HG02588 (cell line): ENCODE measurements at regions not wholly inside any gene's neighbourhood (a gene's known extent, or its start where the extent isn't known, plus 50 kb on each side); places are given as distances from the start of the nearest gene placed in this dataset.
"Not testable (repeated sequence)": the region's sequence is repeated elsewhere in the genome, so short reads cannot be mapped to it uniquely, and the experiment has no call there.

Source experiments
- ATAC-seq: cut with Tn5 transposase; IDR thresholded peaks from one replicate; pipeline ENCODE4 v1.9.1; 2021; ENCODE audit warnings: mild to moderate bottlenecking, moderate library complexity; ENCODE audit not compliant: unreplicated experiment

DNA sequence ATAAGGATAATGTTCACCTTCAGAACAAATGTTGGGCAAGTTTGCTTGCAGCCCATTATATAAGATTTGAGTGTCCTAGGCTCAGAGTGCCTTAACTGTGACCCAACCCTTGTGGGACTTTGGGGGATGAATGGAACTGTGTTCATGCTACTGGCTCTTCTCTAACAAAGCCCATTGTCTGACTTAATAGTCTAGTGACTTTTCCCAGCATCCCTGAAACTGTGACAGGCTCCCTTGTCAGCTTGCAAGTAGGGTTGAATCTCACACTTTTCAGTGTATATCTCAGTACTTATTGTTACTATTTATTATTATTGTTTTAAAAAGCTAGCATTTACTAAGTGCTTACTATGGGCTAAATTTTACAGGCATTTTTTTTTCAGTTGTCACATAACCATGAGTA is 1488.2 kb downstream of the KHDRBS2 start:
- ATAC-seq: not testable (repeated sequence)

GRCh38 chr6:60789601-60790000 is 1496.4 kb downstream of the KHDRBS2 start:
- ATAC-seq: not testable (repeated sequence)

DNA sequence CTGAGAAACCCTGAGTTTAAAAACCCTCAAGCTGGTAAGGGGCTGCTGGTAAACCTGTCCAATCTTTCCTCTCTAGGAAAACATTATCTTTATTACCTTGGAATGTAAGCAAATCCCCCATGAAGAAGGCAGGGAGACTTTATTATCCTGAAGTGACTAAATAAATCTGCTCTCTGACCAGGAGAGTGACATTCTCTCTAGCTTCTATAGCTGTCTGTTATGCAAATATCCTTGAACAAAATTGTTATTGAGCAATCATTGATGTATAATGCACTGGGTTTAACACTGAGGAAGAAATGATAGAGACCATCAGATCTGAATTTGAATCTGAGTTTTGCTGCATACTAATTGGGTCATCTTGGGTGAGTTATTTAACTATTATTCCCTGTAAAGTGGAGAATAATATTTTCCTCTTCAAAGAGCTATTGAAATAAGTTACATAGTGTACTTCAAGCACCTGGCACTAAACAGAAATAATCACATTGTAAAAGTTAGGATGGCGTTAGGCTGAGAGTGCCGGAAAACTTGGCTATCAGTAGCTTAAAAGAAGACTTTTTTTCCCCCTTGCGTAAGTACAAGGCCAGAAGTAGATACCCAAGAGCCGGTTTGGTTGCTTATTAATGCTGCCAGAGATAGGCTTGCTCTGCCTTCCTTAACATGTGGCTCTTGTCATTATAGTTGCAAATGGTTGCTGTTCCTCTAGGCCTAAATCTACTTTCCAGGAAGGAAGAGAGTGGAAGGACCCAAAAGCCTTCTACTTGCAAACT is 1503.1 kb downstream of the KHDRBS2 start:
- ATAC-seq: not testable (repeated sequence)

GRCh38 chr6:60779591-60779990 is 1506.4 kb downstream of the KHDRBS2 start:
- ATAC-seq: not testable (repeated sequence)

- ATAC-seq: not testable (repeated sequence)
Observed at GRCh38 chr6:60767791-60768499, 1518.1 kb downstream of the KHDRBS2 start.

DNA sequence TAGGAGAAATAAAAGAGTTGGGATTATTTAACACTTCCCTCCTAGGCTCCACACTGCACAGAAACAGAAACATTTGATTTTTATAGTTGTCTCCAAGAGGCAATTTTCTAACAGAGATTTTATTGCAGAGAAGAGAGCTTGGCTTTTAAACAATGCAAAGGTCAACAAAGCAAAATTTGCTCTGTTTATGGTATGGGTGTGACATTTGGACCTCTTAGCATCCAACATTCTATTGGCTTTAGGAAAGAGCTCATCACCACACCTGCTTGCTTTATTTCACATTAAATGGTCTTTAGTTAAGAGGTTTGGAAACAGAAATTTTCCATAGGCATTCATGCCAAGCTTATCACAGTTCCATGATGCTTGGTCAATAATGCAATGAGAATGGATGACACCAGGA is 1520.7 kb downstream of the KHDRBS2 start:
- ATAC-seq: not testable (repeated sequence)

DNA sequence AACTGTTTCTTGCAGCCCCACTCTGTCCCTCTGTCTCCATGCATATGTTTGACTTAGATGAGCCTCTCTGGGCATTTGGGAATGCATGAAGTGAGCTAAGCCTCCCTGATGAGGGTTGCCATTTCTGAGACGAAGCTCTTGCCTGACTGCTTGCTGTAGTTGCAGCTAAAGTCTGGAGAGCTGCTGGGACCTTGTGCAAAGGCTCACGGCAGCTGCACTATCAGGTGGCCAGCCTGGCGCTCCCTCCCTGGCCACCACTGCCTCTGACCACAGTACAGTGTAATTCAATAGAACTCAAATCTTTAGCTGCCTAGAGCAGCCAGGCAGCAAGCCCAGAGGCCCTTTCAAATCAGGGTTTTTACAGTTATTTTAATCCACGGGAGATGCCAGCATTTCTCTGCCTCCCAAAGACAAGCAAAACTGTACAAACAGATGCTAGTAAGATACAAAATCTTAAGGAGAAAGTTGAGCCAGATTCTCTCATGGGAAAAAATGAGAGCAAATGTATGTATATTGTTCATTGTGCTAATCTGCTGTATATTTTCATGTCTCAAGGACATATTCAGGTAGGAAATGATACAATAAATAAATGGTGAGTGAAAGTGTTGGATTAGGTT is 1522.5 kb downstream of the KHDRBS2 start:
- ATAC-seq: not testable (repeated sequence)

DNA sequence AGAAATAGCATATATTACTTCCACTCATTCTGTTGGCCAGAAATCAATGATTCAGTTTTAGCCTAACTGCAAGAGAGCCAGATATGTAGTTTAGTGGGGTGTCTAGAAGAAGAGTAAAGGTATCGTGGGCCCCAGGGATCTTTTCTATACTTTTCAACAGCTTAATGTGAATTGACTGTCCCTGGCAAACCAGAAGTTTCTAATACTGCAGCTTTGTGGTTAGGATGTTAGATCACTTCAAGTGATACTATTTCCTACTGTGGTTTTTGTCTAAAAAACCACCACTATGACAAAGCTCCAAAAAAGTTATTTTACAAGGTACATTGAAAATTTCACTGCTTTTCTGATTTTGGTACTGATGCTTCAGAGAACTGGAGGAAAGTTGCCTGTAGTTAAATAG is 1525.1 kb downstream of the KHDRBS2 start:
- not testable (repeated sequence) for ATAC-seq

- ATAC-seq: not testable (repeated sequence)
Observed at GRCh38 chr6:60759149-60759825, 1526.7 kb downstream of the KHDRBS2 start.

- not testable (repeated sequence) for ATAC-seq
Observed at GRCh38 chr6:60758725-60759124, 1527.3 kb downstream of the KHDRBS2 start.

- no peak for ATAC-seq
Observed at GRCh38 chr6:60754879-60755278, 1531.1 kb downstream of the KHDRBS2 start.

- not testable (repeated sequence) for ATAC-seq
Observed at GRCh38 chr6:60750353-60751081, 1535.5 kb downstream of the KHDRBS2 start.

DNA sequence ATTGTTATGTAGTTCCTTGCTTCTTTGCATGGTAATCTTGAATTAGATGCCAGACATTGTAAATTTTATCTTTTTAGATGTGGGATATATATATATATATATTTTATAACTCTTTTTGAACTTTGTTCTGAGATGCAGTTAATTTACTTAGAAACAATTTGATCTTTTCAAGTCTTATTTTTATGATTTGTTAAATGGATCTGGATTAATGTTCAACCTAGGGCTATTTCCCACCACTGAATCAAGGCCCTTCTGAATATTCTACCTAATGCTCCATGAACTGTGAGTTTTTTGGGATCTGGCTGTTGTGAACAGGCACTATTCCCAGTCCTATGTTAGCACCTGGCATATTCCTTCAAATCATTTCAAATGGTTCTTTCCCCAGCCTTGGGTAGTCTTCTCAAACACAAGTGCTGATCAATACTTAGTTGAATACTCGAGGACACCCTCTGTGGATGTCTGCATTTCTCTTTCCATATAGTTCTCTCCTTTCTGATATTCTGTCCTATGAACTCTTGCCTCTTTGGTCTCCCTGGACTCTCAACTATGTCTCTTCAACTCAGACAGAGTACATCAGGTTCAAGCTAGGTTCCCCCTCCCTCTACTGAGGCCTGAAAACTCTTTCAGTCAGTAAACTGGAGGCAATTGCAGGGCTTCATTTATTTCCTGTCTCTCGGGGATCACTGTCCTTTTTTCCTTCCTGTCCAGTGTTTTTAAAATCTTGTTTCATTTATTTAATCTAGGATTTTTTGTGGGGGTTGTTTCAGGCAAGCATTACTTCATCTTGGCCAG is 1538.1 kb downstream of the KHDRBS2 start:
- not testable (repeated sequence) for ATAC-seq

GRCh38 chr6:60737764-60738425 is 1548.1 kb downstream of the KHDRBS2 start:
- ATAC-seq: not testable (repeated sequence)

DNA sequence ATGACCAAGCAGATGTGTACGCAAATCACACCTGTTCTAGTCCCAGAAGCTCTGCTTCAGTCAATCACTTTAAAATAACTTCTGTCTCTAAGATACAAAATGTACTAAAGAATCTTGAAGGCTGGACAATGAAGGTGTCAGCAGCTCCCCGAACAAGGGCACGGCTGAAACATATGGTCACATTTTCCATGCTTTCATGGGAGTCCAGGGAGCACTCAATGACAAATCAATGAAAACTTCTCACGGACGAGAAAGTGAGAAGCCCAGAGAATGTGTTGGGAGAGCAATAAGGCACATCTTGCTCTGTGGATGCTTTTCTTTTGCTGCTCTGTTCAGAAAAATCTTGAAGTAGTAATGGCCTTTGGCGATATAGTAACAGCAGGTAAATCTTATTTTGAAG is 1548.7 kb downstream of the KHDRBS2 start:
- ATAC-seq: not testable (repeated sequence)

DNA sequence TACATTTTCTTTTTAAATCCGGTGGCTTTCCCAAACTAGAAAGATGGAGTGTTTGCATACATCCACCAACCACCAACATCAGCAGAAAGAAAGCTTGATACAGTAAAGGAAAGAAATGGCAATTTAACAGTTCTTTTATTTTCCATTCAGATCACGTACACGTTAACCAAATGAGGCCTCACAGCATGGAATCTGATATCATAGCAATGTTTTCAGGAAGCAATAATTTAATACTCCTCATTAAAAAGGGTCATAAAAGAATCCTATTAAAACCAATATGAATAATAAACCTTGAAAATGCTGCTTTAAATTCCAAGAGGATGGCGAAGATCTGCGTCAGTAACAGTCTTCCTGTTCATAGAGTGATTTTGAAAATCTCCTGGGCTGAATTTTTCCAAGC is 1562.1 kb downstream of the KHDRBS2 start:
- not testable (repeated sequence) for ATAC-seq

- ATAC-seq: no peak
Observed at GRCh38 chr6:60695232-60695631, 1590.8 kb downstream of the KHDRBS2 start.

- no peak for ATAC-seq
Observed at GRCh38 chr6:60687085-60687484, 1598.9 kb downstream of the KHDRBS2 start.

DNA sequence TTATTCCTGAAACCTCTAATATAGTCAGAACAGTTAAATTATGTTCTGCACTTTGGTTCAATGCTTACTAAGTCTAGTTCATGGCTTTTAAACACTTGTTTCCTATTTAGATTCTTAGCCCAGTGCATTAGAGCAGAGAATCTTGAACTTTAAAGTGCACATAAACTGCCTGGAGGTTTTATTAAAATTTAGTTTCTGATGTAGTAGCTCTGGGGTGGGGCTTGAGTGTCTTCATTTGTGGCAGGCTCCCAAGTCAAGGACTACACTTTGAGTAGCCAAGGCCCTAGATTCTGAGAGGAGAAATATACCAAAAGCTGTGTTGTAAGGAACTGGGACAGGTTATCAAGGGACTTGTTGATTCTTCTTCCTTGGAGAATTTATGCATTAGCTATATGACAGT is 1604.2 kb downstream of the KHDRBS2 start:
- no peak for ATAC-seq
